GM19395 (cell line): ENCODE measurements at regions not wholly inside any gene's neighbourhood (a gene's known extent, or its start where the extent isn't known, plus 50 kb on each side); places are given as distances from the start of the nearest gene placed in this dataset.

Source experiments
- ATAC-seq: cut with Tn5 transposase; IDR thresholded peaks from one replicate; pipeline ENCODE4 v1.9.1; 2021; ENCODE audit warnings: mild to moderate bottlenecking, moderate library complexity; ENCODE audit not compliant: unreplicated experiment

- peak; percentile 59 for ATAC-seq
Observed at GRCh38 chr2:126359494-126359893, 296.5 kb upstream of the GYPC start.

DNA sequence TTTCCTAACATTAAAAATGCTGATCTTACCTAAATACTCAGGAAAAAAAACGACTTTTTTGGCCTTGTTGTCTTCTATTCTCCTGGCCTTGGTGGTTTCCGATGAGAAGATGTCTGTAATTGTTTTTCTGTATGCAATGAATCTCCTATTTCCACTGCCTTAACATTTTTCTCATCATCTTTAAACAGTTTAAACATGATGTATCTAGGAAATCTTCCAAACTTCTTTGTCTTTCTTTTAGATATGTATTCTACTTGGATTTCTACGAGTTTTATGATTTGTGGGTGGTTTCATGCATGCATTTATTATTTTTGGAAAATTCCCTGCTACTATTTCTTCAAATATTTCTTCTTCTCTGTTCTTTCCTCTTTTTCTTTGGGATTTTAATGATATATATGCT is 288.6 kb upstream of the GYPC start:
- no peak for ATAC-seq

GRCh38 chr2:126368758-126369157 is 287.2 kb upstream of the GYPC start:
- ATAC-seq = no peak

- ATAC-seq = no peak
Observed at GRCh38 chr2:126370201-126370600, 285.8 kb upstream of the GYPC start.

DNA sequence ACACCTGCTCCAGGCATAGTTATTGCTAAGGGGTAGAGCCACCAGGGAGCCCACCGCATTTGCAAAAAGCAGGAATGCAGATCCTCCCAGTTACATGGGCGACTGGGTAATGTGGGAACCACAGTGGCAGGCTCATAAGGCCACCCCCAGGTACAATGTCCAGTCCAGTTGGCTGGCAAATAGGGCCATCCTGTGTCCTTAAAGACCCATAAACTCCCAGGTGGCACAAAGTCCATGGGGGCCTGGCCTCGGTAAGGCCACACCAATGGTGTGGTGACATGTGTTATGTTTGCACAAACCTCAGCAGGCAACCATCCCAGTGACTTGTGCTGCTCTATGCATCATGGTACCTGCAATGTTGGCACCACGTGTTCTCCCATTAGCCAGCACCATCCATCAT is 283.6 kb upstream of the GYPC start:
- no peak for ATAC-seq

DNA sequence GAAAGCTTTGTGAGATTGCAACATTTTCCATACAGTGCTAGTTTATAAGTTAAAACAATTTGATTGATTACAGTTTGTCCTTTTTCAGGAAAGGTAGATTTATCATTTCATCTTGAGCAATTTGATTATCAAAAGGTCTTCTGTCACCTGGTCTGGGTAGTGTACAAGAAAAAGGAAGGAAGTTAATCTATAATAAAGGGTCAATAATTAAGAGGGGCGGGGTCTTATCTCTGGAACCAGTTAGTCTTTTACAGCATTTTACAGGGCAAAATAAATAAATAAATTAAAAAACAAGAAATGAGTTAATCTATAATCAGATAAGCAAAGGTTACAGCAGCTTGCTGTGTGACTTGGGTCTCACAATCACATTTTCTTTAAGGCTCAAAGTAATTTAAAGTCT is 277.8 kb upstream of the GYPC start:
- no peak for ATAC-seq

DNA sequence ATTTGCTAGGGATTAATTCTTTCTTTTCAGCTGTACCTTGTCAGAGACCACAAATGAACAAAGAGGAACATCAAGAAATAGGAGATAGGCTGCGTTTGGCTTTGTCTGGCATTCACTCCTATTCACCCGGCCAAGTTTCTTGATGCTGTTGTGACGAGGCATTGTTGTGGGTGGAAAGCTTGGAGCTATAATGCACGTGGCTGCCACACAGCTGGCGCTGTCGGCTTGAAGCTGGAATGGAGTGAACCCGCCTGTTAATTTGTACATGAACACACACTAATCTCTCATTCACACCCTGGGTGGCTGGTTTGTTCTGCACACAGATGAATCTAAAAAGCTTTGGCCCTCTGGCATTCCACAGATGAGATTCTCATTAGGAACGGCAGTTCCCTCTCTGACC is 274.9 kb upstream of the GYPC start:
- ATAC-seq = no peak

DNA sequence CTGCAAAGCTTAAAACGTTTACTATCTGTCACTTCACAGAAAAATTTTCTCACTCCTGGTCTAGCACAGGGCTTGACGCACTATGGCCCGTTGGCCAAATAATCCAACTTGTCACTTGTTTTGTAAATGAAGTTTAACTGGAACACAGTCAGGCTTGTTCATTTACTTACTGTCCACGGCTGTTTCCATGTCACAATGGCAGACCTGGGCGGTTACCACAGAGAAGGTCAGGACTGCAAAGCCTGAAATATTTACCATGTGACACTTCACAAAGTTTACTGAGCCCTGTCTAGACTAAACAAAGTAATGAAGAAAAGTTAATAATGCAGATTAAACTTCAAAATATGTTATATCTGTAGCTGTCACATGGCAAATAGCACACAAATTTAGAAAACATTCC is 273.0 kb upstream of the GYPC start:
- no peak for ATAC-seq

DNA sequence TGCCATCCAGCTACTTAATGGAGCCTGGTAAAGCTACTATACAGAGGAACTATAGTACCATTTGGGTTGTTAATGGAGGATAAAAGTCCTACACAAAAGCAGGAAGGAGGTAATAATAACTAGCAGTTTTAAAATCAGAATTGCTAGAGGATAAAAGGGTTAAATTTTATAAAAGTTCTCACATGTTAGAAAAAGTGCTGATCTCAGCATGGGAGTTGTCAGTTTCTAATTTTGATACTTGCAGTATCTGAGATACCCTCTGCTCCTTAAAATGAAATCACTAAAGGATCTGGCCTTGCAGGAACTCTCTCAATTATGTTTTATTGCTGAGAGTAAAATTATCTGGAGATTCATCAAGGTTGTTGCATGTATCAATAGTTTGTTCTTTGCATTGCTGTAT is 272.2 kb upstream of the GYPC start:
- no peak for ATAC-seq

- ATAC-seq = no peak
Observed at GRCh38 chr2:126385441-126385840, 270.5 kb upstream of the GYPC start.

GRCh38 chr2:126385983-126386382 is 270.0 kb upstream of the GYPC start:
- ATAC-seq = no peak

GRCh38 chr2:126389446-126389845 is 266.5 kb upstream of the GYPC start:
- no peak for ATAC-seq

- no peak for ATAC-seq
Observed at GRCh38 chr2:126392889-126393288, 263.1 kb upstream of the GYPC start.

GRCh38 chr2:126399001-126399400 is 257.0 kb upstream of the GYPC start:
- no peak for ATAC-seq

- no peak for ATAC-seq
Observed at GRCh38 chr2:126403039-126403628, 252.8 kb upstream of the GYPC start.

DNA sequence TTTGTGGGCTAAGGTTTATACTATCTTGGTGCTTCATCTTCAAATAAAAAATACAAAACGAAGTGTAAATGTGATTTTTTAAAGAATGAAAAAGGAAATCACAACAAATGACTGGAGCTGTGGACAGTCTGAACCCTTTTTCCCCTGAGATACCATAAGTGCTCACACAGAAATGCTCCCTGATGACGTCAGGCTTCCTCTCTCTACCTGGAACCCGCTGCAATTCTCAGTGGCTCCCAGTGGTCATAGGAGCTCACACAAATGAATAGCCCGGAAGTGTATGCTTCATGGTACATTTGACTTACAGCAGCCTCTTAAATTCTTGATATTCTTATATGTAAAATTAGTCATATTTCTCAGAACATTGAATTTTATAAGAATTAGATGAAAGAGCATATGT is 249.7 kb upstream of the GYPC start:
- no peak for ATAC-seq

DNA sequence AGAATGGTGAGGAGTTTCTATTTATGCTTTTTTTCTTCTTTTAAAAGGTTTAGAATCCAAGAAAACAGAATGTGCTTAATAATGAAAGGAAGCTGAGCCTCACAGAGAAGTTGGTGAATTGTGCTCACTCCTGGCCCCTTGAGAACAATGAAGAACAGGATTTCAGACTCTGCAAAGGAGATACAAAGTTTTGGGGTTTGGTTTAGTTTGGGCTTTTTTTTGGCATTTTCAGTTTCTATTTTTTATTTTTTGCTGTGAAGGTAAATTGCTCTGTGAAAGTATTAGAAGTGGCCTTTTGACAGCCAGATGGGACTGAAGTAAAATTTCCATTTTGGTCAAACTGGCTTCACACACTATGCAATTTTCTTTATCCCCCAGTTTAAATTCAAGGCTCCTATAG is 247.3 kb upstream of the GYPC start:
- ATAC-seq = no peak

DNA sequence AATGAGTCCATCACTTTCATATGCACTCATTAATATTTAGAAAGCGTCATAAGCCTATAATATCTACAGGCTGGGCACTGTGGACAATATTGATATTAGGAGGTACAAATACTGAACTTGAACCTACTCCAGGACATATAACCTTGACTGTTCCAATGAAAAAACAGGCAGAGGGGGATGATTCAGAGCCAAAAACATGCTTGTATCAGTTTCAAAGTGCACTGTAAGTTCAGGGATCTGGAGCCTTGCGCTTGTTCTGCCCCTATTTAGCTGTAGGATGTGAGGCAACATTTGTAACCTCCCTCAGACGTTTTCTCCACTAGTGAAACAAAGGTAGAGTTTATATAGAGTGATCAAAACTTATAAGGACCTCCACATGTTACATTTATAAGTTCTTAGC is 246.1 kb upstream of the GYPC start:
- ATAC-seq = no peak

- no peak for ATAC-seq
Observed at GRCh38 chr2:126413079-126413478, 242.9 kb upstream of the GYPC start.

DNA sequence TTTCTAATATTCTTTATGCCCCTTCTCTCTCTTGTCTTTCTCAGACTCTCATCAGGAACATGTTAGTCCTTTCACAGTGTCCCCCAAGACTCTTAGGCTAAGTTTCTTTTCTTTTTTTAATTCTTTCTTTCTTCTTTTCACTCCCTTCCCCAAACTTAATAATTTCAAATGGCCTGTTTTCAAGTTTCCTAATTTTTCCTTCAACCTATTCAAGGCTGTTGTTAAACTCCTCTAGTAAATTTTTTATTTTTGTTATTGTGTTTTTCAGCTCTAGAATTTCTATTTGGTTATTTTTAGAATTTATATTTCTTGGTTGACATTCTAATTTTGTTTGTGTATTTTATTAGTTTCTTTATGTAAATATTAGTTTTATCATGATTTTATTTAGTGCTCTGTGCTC is 236.6 kb upstream of the GYPC start:
- no peak for ATAC-seq

- no peak for ATAC-seq
Observed at GRCh38 chr2:126425943-126426342, 230.0 kb upstream of the GYPC start.

DNA sequence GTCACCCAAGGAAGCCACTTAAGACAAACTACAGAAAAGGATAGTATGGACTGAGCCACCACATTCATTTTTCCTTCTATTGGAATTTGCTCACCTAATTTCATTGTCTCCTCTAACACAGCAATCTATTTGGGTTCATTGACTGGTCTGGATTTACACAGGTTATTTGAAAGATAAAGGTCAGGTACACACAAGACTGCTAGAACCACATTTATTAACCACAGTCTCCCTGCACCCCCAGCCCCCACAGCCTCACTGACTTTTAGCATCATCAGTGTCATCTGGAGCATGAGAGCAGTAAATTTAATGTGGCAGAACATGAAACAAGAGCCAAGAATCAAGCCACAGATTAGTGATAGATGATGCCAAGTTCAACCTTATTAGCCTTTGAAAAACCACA is 226.9 kb upstream of the GYPC start:
- no peak for ATAC-seq

DNA sequence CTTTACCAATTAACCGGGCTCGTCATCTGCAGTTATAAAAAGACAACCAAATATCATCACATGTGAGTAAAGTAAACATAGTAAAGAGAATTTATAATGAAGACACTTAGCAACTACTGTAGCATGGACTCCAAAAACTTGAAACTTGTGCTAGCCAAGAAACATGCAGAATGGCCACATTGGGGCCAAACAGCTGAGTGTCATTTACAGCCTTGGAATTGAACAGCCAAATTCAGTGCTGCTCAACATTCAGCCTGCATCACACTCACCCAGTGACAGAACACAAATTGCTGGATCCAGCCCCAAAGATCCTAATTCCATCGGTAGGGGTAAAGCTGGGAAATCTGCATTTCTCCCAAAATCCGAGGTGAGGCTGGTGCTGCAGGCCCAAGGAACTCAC is 224.8 kb upstream of the GYPC start:
- ATAC-seq = no peak

DNA sequence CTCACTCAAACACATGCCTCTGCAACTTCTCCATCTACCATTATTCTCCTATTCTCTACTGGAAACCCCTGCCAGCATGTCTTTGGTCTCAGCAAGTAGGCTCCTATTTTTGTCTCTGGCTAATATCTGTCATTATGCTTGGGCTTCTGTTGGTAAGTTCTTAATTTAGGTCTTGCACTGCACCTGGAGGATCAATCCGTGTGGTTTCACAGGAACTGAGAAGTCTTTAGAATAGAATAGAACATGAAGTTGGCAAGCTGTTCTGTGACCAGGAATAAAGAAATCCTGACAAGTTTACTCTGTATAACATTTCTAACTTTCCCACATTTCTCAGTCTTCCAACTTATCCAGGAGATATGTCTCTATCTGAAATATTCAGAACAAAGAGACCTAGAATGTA is 219.5 kb upstream of the GYPC start:
- no peak for ATAC-seq
